Upper lobe of left lung (tissue), 4 donors: ENCODE measurements at regions not wholly inside any gene's neighbourhood (a gene's known extent, or its start where the extent isn't known, plus 50 kb on each side); places are given as distances from the start of the nearest gene placed in this dataset.

Experiments used
- POLR2A ChIP-seq, 4 donors: fragments of 450-650 bp; IDR thresholded peaks; one replicate each; pipeline ENCODE4 v1.5.1; 2016 to 2017; ENCODE audit warnings: antibody characterized with exemption in 4 of 4, mild to moderate bottlenecking in 2 of 4
- TF ChIP-seq, protein P1 (sequence below), 6 experiments: fragments of 450-650 bp in 4 of 6; fragments of 200-600 bp in 2 of 6; sonication (generic) in 2 of 6; IDR thresholded peaks; one replicate each; pipeline ENCODE4 v1.5.1; 2016 to 2019; ENCODE audit warnings: antibody characterized with exemption in 6 of 6

GRCh38 chr4:38532908-38533499 lies 131.0 kb upstream of the KLF3 start:
- TF ChIP-seq POLR2A (IDR thresholded peaks at IDR 0.05): no peak
- TF ChIP-seq, protein P1, sequence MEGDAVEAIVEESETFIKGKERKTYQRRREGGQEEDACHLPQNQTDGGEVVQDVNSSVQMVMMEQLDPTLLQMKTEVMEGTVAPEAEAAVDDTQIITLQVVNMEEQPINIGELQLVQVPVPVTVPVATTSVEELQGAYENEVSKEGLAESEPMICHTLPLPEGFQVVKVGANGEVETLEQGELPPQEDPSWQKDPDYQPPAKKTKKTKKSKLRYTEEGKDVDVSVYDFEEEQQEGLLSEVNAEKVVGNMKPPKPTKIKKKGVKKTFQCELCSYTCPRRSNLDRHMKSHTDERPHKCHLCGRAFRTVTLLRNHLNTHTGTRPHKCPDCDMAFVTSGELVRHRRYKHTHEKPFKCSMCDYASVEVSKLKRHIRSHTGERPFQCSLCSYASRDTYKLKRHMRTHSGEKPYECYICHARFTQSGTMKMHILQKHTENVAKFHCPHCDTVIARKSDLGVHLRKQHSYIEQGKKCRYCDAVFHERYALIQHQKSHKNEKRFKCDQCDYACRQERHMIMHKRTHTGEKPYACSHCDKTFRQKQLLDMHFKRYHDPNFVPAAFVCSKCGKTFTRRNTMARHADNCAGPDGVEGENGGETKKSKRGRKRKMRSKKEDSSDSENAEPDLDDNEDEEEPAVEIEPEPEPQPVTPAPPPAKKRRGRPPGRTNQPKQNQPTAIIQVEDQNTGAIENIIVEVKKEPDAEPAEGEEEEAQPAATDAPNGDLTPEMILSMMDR (IDR thresholded peaks at IDR 0.05): no peak
